Pancreas (tissue), 10 donors: ENCODE measurements at regions not wholly inside any gene's neighbourhood (a gene's known extent, or its start where the extent isn't known, plus 50 kb on each side); places are given as distances from the start of the nearest gene placed in this dataset.

Source experiments
- ATAC-seq, 4 donors: fragments of 200-7000 bp; cut with Tn5 transposase; one replicate each; pipeline versions ENCODE4 v1.8.0 to v1.9.1; 2020; ENCODE audit warnings: mild to moderate bottlenecking in 4 of 4, moderate library complexity in 4 of 4
- DNase-seq, 6 donors: peaks; one replicate each; pipeline ENCODE4 v3.0.0-alpha.2; 2020
- FAIRE-seq: peaks from 2 replicates; lab custom pipeline; 2012; peaks lifted over from hg19 to GRCh38; lab: Jason Lieb, UNC
- H3K27ac ChIP-seq, 4 donors: fragments of 200-600 bp; sonication (generic); 1 replicate in 3 of 4; 2 replicates in 1 of 4; pipeline versions ENCODE4 v1.5.0 to v1.8.0; 2020
- H3K27me3 ChIP-seq, 4 donors: fragments of 200-600 bp; one replicate each; pipeline ENCODE4 v1.8.0; 2021
- H3K36me3 ChIP-seq, 3 donors: fragments of 200-600 bp; sonication (generic) in 1 of 3; one replicate each; pipeline versions ENCODE4 v1.5.0 to v1.8.0; 2020 to 2021
- H3K4me1 ChIP-seq, 3 donors: fragments of 200-600 bp; one replicate each; pipeline ENCODE4 v1.8.0; 2021
- H3K4me3 ChIP-seq, 4 donors: fragments of 200-600 bp; sonication (generic) in 2 of 4; one replicate each; pipeline versions ENCODE4 v1.5.0 to v1.8.0; 2020 to 2021
- H3K9me3 ChIP-seq, 4 donors: fragments of 200-600 bp; one replicate each; pipeline ENCODE4 v1.8.0; 2021
- CTCF ChIP-seq, 4 donors: fragments of 200-600 bp; sonication (generic) in 3 of 4; IDR thresholded peaks; one replicate each; pipeline versions ENCODE4 v1.5.0 to v1.8.0; 2021; ENCODE audit warnings: antibody characterized with exemption in 4 of 4
- WGBS, 2 donors: extraction: QIAGEN DNeasy Blood & Tissue Kit; methylation state at CpG; one replicate each; pipeline ENCODE4 v1.1.7; 2013; 5-methylcytosine and 5-hydroxymethylcytosine counted together
- intact Hi-C, 3 donors: fragments of 100-400 bp; cut with DNase I; formaldehyde crosslinking; loops; one replicate each; pipeline versions ENCODE4 v1.11.1 to v1.14.2; 2022
- donor health status: healthy with polysubstance abuse.
- donor health status: DM: no; HTN: no; CAD: no; lungs with moderate emphysema.
- donor health status: DM: no; HTN: no; CAD: no.
- donor health status: control.
- donor health status: control.
- donor health status: Bipolar disorder and iron deficiency.
- donor health status: DM: yes; HTN: yes; CAD: no.
- donor health status: DM: no; HTN: no; CAD: no.
- donor health status: DM: no; HTN: no; CAD: no.
- donor health status: DM: yes; HTN: yes; CAD: no.

DNA sequence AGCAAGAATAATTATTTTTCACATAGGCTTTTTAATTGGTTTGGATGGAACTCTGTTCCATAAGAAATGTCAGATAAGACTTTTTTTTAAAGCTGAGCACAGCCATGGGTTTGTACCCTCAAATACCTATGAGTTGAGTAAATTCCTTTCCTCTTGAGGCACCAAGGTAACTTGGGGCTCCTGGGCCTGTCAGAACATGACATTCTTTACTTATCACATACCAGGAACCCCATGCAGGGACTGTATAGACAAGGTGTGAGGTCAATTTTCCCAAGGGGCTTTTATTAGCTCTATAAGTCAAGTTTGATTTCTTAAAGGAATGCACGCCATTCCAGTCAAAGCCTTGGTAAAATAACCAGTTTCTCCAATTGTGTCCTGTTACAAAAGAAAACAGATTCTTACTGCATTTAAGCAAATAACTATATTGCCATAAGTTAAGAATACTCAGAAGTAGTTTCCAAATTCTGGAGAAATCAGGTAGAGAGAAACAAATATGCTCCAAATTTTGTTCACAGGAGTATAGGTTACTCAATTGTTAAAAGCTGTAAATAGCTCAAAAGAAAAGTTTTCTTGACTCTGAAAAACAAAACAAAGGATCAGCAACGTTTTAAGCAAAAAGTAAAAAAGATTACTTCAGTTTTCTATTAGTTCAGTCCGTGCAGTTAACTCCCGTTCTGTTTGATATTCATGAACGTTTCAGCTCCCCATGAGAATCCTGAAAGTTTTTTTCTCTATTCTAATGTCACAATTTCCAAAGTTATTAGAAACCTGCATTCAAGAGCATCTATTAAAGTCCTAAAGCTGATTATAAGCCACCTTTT is 167.5 kb upstream of the NAMPT start:
- intact Hi-C loops: no loop called here
- peaks cover 0 to 11% (median 0%) of the 10 kb centered on the region in 3 donors for H3K4me1 ChIP-seq
- H3K36me3 ChIP-seq: no peaks in the 10 kb centered on the region
- FAIRE-seq (no peak), DNase-seq (no peak), ATAC-seq (no peak)
- H3K4me3 ChIP-seq: no peak overlapping the region
- no peaks in the 10 kb centered on the region for H3K27me3 ChIP-seq
- no peaks in the 10 kb centered on the region for H3K9me3 ChIP-seq
- TF ChIP-seq CTCF (IDR thresholded peaks at IDR 0.05): no peak
- no peak overlapping the region for H3K27ac ChIP-seq
- 65 to 76% methylated on average over 5 of the region's 5 CpGs for WGBS, 2 donors

GRCh38 chr7:106451171-106451570 is 166.4 kb upstream of the NAMPT start:
- DNase-seq: no peak
- no peaks in the 10 kb centered on the region for H3K27me3 ChIP-seq
- no peaks in the 10 kb centered on the region for H3K9me3 ChIP-seq
- H3K27ac ChIP-seq: no peak overlapping the region
- TF ChIP-seq CTCF (IDR thresholded peaks at IDR 0.05): no peak
- intact Hi-C loops: no loop called here
- no peak for ATAC-seq
- no peak overlapping the region for H3K4me3 ChIP-seq
- FAIRE-seq: no peak
- WGBS, 2 donors: 83 to 87% methylated on average over 4 of the region's 4 CpGs
- peaks cover 0 to 3% (median 0%) of the 10 kb centered on the region in 3 donors for H3K4me1 ChIP-seq
- H3K36me3 ChIP-seq: no peaks in the 10 kb centered on the region

DNA sequence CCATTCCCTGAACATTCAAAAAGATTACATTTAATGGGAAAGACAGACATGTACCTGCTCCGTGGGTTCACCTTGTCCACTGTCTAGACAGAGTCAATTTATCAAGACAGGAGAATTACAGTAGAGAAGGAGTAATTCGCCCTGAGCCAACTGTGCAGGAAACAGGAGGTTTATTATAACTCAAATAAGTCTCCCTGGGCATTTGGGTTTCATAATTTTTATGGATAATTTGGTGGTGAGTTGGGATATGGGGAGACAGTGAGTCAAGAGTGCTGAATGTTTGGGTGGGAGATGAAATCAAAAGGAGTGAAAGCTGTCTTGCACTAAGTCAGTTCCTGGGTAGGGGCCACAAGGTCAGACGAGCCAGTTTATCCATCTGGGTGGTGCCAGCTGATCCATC is 165.9 kb upstream of the NAMPT start:
- ATAC-seq (no peak), DNase-seq (no peak), FAIRE-seq (no peak)
- Histone ChIP-seq H3K36me3 (no peaks in the 10 kb centered on the region), H3K4me1 (no peaks in the 10 kb centered on the region), H3K9me3 (no peaks in the 10 kb centered on the region), H3K4me3 (no peak overlapping the region), H3K27me3 (no peaks in the 10 kb centered on the region), H3K27ac (no peak overlapping the region)
- TF ChIP-seq CTCF (IDR thresholded peaks at IDR 0.05): no peak
- intact Hi-C loops: no loop called here
- WGBS, 2 donors: 59 to 78% methylated on average over 3 of the region's 3 CpGs

DNA sequence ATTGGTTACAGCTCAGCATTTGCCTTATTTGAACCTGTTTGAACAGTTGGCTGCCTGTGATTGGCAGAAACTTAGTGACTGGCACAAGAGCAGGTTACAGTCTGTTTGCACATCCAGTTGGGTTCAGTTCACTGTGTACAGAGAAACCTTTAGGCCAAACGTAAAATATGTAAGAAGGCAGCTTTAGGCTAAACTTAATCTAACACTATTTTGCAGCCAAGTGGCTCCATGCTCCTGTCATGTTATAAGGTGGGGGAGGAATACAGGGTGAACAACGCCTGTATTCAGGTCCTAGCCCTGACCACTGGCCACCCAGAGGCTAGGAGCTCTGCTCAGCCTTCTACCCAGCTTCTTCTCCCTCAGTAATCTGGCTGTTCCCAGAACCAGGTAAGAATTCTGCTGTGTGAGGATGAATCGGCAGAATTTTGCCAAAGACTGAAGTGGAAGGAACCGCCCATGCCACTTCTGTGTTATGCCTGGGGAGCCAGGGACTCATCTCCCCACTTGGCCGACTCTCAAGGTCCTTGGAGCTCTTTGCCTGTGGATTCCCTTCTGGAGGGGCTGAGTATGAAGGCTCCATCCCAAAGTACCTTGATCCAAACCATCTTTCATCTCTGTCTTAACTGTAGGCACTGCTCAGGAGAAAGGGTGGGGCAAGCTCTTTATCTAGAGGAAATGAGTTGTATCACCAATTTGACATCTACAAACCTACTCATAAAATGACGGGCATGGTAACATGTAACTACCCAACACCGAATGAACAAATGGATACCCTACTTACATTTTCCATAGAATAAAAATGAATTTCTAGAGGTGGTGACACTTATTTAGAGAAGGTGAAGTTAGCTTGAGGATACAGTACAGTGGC is 164.4 kb upstream of the NAMPT start:
- H3K4me1 ChIP-seq: no peaks in the 10 kb centered on the region
- FAIRE-seq (no peak), DNase-seq (no peak), ATAC-seq (no peak)
- H3K36me3 ChIP-seq: no peaks in the 10 kb centered on the region
- H3K27me3 ChIP-seq: no peaks in the 10 kb centered on the region
- H3K4me3 ChIP-seq: no peak overlapping the region
- TF ChIP-seq CTCF (IDR thresholded peaks at IDR 0.05): no peak
- H3K27ac ChIP-seq: no peak overlapping the region
- WGBS, 2 donors: 79% methylated on average over 7 of the region's 7 CpGs
- intact Hi-C loops: no loop called here
- no peaks in the 10 kb centered on the region for H3K9me3 ChIP-seq
